ENCODE measurements at regions not wholly inside any gene's neighbourhood (a gene's known extent, or its start where the extent isn't known, plus 50 kb on each side); places are given as distances from the start of the nearest gene placed in this dataset.

DNA sequence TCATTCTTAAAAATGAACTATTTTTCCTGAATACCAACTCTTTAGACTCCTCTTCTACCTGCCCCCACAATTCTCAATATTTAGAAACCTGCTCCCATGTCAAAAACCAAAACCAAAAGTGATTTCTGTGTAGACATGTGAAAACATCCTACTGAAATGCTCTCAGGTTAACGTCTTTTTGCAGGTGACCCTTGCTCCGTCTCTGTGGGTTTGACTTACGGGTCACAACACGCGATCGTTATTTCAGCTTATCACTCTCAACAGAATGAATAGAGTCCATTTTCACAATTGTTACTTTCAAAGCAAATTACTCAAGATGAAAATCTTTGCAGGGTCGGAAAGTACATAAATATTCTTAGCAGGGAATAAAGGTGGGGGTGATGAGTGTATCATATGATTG is 456.3 kb upstream of the SGCD start:
- TF ChIP-seq, protein P1, sequence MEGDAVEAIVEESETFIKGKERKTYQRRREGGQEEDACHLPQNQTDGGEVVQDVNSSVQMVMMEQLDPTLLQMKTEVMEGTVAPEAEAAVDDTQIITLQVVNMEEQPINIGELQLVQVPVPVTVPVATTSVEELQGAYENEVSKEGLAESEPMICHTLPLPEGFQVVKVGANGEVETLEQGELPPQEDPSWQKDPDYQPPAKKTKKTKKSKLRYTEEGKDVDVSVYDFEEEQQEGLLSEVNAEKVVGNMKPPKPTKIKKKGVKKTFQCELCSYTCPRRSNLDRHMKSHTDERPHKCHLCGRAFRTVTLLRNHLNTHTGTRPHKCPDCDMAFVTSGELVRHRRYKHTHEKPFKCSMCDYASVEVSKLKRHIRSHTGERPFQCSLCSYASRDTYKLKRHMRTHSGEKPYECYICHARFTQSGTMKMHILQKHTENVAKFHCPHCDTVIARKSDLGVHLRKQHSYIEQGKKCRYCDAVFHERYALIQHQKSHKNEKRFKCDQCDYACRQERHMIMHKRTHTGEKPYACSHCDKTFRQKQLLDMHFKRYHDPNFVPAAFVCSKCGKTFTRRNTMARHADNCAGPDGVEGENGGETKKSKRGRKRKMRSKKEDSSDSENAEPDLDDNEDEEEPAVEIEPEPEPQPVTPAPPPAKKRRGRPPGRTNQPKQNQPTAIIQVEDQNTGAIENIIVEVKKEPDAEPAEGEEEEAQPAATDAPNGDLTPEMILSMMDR (IDR thresholded peaks at IDR 0.05; ENCODE audit: borderline replicate concordance, extremely low read depth, low read length, poor library complexity, severe bottlenecking): no peak
- TF ChIP-seq EZH2 (IDR thresholded peaks at IDR 0.05; ENCODE audit: borderline replicate concordance, low read depth, low read length, severe bottlenecking): no peak

Measured in DND-41 (cell line).